ENCODE measurements at regions not wholly inside any gene's neighbourhood (a gene's known extent, or its start where the extent isn't known, plus 50 kb on each side); places are given as distances from the start of the nearest gene placed in this dataset.

DNA sequence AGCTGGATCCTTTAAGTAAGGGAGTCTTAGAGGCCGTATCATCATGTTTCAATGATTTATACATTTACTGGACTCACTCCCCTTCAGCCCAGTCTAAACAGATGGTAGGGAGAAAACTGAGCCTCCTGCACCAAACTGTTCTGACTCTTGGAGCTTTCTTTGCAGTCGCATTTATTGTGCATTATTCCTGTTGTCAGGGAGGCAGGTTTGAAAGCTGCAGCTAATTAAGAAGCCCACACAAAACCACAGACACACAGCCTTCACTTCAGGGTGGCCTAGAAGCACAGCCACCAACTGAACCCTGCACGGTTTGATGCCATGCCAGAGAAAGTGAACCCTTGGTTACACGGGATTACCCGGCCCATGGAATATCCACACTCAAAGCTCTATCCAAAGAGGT, 911.0 kb downstream of the UQCRFS1 start:
- Histone ChIP-seq H3K27me3 (no peaks in the 10 kb centered on the region), H3K4me1 (replicated peaks in 1 of 2) (no peaks in the 10 kb centered on the region), H3K4me3 (no peak overlapping the region), H3K9me3 (replicated peaks in 1 of 3) (no peaks in the 10 kb centered on the region), H3K27ac (no peak overlapping the region), H3K36me3 (replicated peaks in 1 of 2) (no peaks in the 10 kb centered on the region)
- no peak for DNase-seq
- WGBS, 4 donors, result 32 to 77% (median 68%) methylated on average over 5 of the region's 5 CpGs
- TF ChIP-seq POLR2A (IDR thresholded peaks at IDR 0.05), result no peak
- TF ChIP-seq, protein P1, sequence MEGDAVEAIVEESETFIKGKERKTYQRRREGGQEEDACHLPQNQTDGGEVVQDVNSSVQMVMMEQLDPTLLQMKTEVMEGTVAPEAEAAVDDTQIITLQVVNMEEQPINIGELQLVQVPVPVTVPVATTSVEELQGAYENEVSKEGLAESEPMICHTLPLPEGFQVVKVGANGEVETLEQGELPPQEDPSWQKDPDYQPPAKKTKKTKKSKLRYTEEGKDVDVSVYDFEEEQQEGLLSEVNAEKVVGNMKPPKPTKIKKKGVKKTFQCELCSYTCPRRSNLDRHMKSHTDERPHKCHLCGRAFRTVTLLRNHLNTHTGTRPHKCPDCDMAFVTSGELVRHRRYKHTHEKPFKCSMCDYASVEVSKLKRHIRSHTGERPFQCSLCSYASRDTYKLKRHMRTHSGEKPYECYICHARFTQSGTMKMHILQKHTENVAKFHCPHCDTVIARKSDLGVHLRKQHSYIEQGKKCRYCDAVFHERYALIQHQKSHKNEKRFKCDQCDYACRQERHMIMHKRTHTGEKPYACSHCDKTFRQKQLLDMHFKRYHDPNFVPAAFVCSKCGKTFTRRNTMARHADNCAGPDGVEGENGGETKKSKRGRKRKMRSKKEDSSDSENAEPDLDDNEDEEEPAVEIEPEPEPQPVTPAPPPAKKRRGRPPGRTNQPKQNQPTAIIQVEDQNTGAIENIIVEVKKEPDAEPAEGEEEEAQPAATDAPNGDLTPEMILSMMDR (IDR thresholded peaks at IDR 0.05), result no peak
- intact Hi-C loops (cut with DNase I), result no loop called here

DNA sequence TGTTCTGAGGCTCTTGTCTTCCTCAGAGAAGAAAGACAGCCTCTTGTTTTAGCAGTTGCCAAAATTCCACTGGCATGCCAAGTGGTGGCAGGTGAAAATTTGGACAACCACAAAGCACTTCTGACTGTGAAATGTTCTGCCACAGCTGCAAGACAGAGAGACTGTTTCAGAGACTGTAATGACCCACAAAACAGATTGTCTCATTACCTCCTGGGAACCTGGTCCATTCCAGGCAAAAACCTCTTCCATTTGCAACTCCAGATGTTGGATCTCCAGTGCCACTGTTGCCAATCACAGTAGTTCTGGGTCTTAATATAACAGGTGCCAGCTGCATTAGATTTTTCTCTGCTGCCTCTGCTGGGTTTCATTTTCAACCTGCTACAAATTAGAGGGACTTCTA, 911.5 kb downstream of the UQCRFS1 start:
- H3K27ac ChIP-seq, result no peak overlapping the region
- TF ChIP-seq, protein P1 (IDR thresholded peaks at IDR 0.05), result no peak
- no peak for TF ChIP-seq POLR2A (IDR thresholded peaks at IDR 0.05)
- intact Hi-C loops (cut with DNase I), result no loop called here
- no peak for DNase-seq
- H3K4me3 ChIP-seq, result no peak overlapping the region
- H3K4me1 ChIP-seq (replicated peaks in 1 of 2), result no peaks in the 10 kb centered on the region
- no peaks in the 10 kb centered on the region for H3K36me3 ChIP-seq (replicated peaks in 1 of 2)
- no peaks in the 10 kb centered on the region for H3K9me3 ChIP-seq (replicated peaks in 1 of 3)
- no peaks in the 10 kb centered on the region for H3K27me3 ChIP-seq

DNA sequence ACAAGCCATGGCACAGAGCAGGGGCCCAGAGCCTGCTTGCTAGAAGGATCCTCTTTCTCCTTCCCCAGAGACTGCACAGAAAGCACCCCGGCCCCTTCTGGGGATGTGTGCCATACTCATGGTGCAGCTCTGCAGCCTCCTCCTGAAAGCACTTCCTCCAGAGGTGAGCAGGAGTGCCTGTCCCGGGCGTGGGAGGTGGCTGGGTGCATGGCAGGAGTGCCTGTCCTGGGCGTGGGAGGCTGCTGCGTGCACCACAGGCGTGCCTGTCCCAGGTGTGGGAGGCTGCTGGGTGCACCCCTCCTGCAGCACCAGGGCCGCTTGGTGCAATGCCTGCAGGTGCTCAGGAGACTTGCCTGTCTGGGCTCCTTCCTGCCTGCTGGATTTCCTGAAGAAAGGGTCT, 913.3 kb downstream of the UQCRFS1 start:
- no peaks in the 10 kb centered on the region for H3K27me3 ChIP-seq
- no peaks in the 10 kb centered on the region for H3K4me1 ChIP-seq (replicated peaks in 1 of 2)
- TF ChIP-seq POLR2A (IDR thresholded peaks at IDR 0.05), result no peak
- TF ChIP-seq, protein P1 (IDR thresholded peaks at IDR 0.05), result no peak
- DNase-seq, result no peak
- WGBS, 4 donors, result 54 to 59% methylated on average over 7 of the region's 7 CpGs; no CpG with 5 or more reads in 2 of the 4 donors
- H3K27ac ChIP-seq, result no peak overlapping the region
- intact Hi-C loops (cut with DNase I), result no loop called here
- no peaks in the 10 kb centered on the region for H3K36me3 ChIP-seq (replicated peaks in 1 of 2)
- H3K4me3 ChIP-seq, result no peak overlapping the region
- H3K9me3 ChIP-seq (replicated peaks in 1 of 3), result no peaks in the 10 kb centered on the region

DNA sequence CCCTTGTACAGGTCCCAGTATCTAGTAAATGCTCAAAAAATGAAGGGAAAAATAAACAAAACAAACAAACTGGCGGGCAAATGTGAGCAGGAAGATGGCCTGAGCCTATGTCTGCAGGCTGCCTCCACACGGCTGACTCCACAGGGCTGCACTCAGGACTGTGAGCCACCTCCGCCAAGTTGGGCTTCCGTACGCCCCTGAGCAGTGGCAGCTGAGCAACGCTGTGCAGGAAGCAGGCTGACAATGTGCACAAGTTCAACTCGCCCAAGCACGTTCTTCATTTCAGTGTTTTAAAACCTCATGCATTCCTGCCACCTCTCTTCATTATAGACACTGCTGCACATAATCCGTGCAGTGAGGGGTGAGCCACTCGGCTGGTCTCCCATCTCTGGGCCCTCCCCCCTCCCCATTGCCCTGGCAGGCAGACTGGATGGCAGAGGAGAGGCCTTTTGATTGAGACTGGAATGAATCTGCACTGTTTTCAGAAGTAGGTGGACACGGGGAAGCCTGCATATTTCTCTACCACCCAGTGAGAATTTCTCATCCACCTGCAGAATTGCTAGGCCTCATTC, 915.3 kb downstream of the UQCRFS1 start:
- no peak for DNase-seq
- H3K27me3 ChIP-seq, result no peaks in the 10 kb centered on the region
- H3K36me3 ChIP-seq (replicated peaks in 1 of 2), result no peaks in the 10 kb centered on the region
- H3K4me3 ChIP-seq, result no peak overlapping the region
- H3K9me3 ChIP-seq (replicated peaks in 1 of 3), result no peaks in the 10 kb centered on the region
- intact Hi-C loops (cut with DNase I), result no loop called here
- 49 to 55% (median 54%) methylated on average over 8 to 11 of the region's 11 CpGs for WGBS, 4 donors
- H3K4me1 ChIP-seq (replicated peaks in 1 of 2), result no peaks in the 10 kb centered on the region
- no peak overlapping the region for H3K27ac ChIP-seq
- TF ChIP-seq, protein P1 (IDR thresholded peaks at IDR 0.05), result no peak
- TF ChIP-seq POLR2A (IDR thresholded peaks at IDR 0.05), result no peak
